Activated CD4-positive, CD25-positive, alpha-beta regulatory T cell (primary cell): ENCODE measurements at regions not wholly inside any gene's neighbourhood (a gene's known extent, or its start where the extent isn't known, plus 50 kb on each side); places are given as distances from the start of the nearest gene placed in this dataset.

Experiments
- DNase-seq, 4 experiments: peaks; one replicate each; lab custom pipeline; 2025; lab: John Stamatoyannopoulos, UW

DNA sequence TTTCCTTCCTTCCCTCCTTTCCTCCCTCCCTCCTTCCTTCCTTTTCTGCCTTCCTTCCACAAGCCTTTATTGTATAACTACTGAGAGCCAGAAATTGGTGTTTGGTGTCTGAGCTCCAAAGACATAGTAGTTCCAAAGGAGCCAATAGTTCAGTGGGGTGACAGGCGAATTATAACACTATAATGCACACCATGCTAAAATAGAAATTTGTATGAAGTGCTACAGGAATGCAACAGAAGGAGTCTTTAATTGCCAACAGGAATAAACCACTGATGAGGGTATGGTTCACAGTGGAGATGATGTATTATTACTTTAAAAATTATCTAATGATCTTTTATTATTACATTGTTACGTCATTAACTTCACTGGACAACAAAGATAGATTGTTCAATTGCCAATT is 158.8 kb upstream of the SP8 start:
- no peak for DNase-seq

DNA sequence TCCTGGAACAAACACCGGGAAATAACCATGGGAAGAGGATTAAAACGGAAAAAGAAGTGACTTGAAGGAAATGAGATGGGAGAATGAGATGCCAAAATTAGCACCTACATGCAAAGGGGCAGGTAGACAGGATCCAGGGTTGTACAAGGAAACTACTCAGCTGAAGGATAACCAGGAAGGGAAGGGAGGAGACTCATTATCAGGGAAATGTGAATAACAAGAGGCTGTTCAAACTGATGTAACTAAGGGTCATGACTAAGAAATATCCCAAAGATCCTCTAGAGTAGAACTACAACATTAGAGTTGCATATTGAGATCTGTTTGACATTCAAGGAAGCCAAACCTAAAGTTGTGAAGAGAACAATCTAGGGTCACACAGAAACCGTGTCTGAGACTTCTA is 166.2 kb upstream of the SP8 start:
- DNase-seq, result no peak

GRCh38 chr7:20954711-20955619 is 168.3 kb upstream of the SP8 start:
- DNase-seq, result no peak

DNA sequence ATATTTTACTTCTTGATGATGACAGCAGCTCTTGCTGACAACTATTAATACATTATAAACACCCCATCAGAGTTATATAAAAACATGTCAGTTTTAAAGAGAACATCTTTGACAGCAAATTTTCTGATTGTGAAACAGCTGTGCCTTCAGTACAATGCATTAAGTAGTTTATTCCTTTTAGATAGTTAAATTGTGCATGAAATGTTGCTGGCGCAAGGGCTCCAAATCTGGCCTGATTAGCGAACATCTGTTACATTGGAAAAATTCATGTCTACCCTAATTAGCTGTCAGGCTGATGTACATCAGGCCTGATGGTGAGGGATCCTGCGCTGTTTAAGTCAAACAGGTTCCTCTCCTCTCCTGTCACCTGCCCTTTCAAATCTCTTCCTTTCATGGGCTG is 171.9 kb upstream of the SP8 start:
- no peak for DNase-seq

- no peak for DNase-seq
These were observed 172.6 kb upstream of the SP8 start for GRCh38 chr7:20959281-20959680.

- DNase-seq, result no peak
These were observed 177.0 kb upstream of the SP8 start for GRCh38 chr7:20963556-20964280.

DNA sequence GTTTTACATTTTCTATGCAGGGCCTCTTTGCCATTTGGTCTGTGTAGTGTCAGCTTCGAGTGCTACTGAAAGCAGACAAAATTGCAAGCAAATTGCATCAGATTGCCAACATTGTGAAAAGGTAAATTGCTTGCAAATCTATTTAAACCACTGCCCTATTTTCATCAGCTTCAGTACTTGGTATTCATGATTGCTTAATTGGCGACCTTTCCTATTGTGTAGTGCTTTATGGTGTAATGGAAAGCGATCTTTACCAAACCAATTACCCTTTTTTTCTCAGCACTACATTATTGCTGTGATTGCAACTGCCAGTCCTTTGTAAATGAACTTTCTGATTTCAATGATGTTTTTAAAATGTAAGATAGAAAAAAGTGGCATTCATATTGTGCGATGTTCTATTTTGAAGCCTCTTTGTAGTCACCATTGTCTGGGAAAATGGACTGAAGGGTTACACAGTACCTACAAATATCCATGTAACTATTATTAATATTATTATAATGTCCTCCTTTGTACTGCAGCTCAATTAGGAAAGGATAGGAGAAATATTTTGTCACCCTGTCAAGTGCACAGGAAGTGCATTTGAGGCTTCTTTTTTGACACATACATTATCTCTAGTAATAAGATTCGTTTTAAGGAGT is 177.7 kb upstream of the SP8 start:
- DNase-seq, result no peak

GRCh38 chr7:20971219-20971618 is 184.5 kb upstream of the SP8 start:
- no peak for DNase-seq

DNA sequence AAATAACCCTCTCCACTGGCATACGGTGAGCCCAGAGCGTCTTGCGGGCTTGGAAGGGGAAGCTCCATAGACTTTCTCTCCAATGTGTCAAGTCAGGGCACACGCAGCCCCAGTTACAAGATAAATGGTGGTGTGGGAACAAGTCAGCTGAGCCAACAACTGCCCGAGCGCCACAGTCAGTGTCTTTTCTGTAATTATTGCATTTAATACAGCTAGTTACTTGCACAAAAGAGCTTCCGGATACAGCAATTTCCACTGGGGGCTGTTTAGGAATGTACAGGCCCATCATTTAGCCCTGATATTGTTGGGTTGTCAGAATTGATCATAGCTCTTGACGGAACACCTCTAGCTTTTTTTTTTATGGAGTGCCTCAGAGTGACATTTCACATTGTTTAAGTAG is 193.5 kb upstream of the SP8 start:
- DNase-seq, result no peak

DNA sequence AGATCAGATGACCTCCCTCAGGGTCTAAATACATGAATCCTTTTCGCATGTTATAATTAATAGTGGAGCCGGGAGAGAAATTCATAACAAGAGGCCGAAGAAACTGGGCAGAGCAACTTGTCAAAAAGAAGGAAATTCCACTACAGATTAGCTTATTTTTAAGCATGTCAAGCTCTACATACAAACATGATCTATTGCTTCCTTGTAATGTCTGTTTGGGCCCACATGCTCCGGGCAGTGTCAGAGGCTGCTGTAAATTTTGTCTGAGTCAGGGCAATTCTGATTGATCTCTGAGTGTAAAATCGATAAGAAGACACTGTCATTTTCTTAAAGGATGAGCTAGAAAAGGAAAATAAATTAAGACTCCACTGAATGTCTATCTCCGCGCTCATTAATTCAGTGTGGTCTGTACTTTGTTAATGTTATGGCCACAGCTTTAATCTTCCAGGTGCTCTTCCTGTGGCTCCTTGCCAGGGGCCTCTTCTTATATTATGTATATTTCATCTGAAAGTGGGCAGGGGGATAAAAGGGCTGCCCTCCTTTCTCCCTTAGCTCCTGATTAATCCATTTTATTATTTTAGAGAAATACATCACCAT is 194.1 kb upstream of the SP8 start:
- DNase-seq, result no peak

- no peak for DNase-seq
These were observed 201.7 kb upstream of the SP8 start for GRCh38 chr7:20988340-20988739.

DNA sequence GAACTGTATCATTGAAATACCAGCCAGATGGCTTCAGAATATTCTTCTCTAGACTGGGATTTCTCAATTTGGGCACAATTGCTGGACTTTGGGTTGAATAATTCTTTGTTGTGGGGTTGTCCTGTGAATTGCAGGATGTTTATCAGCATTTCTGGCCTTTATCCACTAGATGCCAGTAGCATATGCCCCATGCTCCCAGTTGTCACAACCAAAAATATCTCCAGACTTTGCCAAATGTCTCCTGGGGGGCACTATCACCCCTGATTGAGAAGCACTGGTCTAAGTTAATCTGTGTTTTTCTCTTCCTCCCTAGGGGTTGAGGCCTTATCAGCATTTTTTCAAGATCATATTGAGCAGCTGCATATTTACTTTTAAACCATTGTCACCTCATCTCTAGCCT is 204.9 kb upstream of the SP8 start:
- DNase-seq, result no peak

GRCh38 chr7:20993693-20994092 is 207.0 kb upstream of the SP8 start:
- DNase-seq, result no peak

DNA sequence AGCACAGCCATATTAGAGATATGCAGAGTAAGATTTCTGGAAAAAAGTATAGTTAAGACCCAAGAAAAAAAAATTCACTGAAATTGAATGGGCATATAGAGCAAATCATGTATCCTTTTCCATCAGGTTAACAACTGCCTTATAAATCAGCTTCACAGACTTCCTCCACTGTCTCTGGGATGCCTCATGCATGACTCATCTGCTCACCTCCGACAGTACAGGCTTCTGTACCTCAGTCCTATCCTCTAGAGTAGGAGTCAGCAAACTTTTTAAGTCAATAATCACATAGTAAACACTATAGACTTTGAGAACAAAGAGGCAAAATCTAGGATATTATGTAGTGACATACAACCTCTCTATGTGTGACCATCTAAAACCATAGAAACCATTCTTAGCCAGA is 211.6 kb upstream of the SP8 start:
- no peak for DNase-seq

DNA sequence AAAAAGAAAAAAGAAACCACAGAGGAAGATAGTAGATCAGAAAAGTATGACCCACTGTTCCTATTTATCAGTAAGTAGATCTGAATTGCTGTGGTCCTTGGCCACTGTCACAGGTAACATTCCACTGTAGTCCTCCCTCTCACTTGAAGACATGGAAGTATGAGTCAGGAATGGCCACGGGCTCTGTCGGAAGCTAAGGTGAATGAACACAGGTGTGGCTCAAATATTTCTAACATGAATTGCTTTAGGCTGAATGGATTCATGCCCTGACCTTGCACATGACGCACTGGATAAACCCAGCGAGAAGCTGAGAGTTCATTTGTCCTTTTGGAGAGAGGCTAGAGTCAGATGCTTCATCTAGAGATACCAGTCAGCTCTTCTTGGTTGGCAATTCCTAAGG is 224.5 kb upstream of the SP8 start:
- no peak for DNase-seq

DNA sequence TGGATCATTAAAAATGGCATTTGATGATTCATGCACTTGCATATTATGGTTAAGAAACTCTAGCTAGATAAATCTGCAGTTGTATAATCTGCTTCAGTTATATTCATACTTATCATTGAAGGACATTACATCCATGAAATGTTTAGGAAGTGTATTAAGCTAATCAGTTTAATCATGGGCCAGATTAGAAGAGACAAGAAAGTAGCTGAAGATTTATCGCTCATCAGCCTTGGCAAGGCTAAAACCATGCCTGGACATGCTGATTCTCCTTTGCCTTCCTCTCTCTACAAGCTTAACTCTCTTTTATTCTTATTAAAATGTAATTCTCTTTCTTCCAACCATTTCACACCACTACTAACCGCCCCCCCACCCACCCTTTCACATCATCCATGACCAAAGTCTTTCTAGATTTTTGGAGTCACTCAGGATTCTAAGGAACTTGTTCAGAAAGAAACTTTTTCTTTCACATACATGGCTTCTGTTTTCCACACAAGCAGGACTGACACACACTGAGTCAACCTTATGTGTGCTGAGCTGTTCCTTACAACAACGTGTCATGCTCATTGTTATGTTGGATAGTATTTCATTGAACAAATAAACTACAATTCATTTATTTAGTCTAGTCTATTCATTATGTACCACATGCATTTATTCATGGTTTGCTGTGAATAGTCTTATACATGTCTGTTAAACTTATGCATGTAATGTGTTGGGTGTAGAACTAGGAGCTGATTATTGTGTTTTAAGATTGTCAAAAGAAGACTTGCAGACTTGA is 227.3 kb upstream of the SP8 start:
- DNase-seq, result no peak

- no peak for DNase-seq
These were observed 234.0 kb upstream of the SP8 start for GRCh38 chr7:21020667-21021066.

DNA sequence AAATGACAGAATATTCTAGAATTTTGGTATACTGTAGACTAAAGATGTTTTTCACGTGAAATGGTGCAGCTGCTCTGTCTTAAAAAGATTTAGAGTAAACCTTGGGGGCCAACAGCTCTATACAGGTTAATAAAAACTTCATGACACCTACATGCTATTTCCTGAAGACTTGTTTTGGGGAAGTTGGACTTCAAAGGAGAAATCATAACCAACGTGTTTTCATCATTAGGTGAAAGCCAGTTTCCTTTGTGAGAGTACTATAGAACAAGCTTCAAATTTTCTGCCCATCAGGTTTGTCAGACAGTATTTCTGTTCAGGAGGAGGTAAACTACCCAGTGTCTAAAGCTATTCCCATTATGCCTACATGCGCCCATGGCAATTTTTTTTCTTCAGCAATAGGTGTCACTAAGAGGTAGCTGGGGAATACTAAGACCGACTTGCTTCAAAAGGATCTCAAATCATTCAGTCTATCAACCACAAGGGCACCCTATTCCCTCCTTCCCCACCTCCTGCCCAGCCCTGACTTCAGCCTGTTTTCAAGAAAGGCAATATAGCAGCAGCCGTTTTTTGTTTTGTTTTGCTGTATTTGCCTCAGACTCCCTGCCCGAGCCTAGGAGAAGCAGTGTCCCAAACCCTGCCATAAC is 237.3 kb upstream of the SP8 start:
- no peak for DNase-seq

DNA sequence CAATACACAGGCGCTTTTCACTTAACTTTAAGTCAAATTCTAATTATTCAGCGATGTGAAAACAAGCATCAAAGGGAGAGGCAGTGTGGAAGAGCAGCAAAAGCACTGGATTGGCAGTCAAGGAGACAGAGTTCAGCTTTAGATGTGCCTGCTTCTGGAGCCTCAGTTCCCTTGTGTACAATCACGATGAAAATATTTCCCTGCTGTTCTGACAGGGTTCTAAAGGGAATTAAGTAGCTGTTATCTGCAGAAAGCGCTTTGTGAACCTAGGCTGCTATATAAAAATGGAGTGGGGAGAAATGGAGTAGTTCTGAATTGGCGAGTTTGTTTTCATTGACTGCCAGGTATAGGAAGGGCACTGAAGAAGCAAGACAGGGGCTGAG is 237.8 kb upstream of the SP8 start:
- DNase-seq, result no peak

DNA sequence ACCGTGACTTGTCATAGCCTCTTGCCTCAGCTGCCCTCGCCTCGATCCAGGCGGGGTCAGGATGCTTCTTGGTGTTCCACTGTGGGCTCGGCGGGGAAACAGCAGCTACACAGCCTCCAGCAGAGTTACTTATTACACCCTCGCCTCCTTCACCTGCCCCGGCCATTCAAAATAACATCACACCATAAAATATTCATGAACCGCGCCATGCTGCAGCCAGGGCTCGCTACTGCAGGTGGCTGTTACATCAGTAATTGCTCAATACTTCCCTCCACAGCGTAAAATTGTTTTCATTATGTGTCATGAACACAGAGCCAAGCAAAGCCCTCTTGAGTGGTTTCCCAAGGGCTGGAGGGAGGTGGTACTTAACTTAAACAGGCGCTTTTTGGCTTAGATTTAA is 241.5 kb upstream of the SP8 start:
- no peak for DNase-seq

GRCh38 chr7:21028599-21028998 is 241.9 kb upstream of the SP8 start:
- no peak for DNase-seq
